Neural progenitor cell (in vitro differentiated cells): ENCODE measurements at regions not wholly inside any gene's neighbourhood (a gene's known extent, or its start where the extent isn't known, plus 50 kb on each side); places are given as distances from the start of the nearest gene placed in this dataset.

Source experiments
- EZH2 ChIP-seq: fragments of 200-600 bp; sonication (generic); IDR thresholded peaks from 2 replicates; pipeline ENCODE4 v1.6.1; 2017; ENCODE audit warnings: antibody characterized with exemption, mild to moderate bottlenecking, moderate library complexity
- EZH2phosphoT487 ChIP-seq: fragments of 200-600 bp; sonication (generic); IDR thresholded peaks from 2 replicates; pipeline ENCODE4 v1.6.1; 2017; ENCODE audit warnings: antibody characterized with exemption
- TF ChIP-seq, protein P1 (sequence below): fragments of 200-600 bp; sonication (generic); IDR thresholded peaks from 2 replicates; pipeline ENCODE4 v1.5.1; 2017; ENCODE audit warnings: antibody characterized with exemption, mild to moderate bottlenecking

DNA sequence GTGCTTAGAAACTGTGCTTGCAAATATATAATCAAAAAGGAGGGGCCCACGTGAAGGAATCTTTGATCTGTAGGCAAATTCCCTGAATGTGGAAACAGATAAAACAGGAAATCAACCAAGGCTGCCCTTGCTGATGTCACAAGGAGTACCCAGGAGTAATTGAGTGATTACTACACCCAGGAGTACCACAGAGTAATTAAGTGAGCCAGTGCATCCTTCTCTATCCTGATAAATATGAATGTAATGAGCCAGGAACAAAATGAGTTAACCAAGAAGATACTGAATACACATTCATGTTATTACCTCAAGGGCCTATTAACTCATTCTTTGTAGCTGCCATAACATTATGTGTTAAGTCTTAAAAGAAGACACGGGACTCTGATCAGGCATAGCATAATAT, 87.3 kb upstream of the POU1F1 start:
- TF ChIP-seq, protein P1, sequence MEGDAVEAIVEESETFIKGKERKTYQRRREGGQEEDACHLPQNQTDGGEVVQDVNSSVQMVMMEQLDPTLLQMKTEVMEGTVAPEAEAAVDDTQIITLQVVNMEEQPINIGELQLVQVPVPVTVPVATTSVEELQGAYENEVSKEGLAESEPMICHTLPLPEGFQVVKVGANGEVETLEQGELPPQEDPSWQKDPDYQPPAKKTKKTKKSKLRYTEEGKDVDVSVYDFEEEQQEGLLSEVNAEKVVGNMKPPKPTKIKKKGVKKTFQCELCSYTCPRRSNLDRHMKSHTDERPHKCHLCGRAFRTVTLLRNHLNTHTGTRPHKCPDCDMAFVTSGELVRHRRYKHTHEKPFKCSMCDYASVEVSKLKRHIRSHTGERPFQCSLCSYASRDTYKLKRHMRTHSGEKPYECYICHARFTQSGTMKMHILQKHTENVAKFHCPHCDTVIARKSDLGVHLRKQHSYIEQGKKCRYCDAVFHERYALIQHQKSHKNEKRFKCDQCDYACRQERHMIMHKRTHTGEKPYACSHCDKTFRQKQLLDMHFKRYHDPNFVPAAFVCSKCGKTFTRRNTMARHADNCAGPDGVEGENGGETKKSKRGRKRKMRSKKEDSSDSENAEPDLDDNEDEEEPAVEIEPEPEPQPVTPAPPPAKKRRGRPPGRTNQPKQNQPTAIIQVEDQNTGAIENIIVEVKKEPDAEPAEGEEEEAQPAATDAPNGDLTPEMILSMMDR, result no peak
- TF ChIP-seq EZH2phosphoT487 (no peak), EZH2 (no peak)
